Right cardiac atrium (tissue), 5 donors: ENCODE measurements at regions not wholly inside any gene's neighbourhood (a gene's known extent, or its start where the extent isn't known, plus 50 kb on each side); places are given as distances from the start of the nearest gene placed in this dataset.

Experiments
- ATAC-seq, 2 donors: fragments of 200-7000 bp; cut with Tn5 transposase; one replicate each; pipeline versions ENCODE4 v1.8.0 to v1.9.1; 2020; ENCODE audit warnings: moderate library complexity in 2 of 2, mild to moderate bottlenecking in 1 of 2
- DNase-seq, 3 donors: peaks; one replicate each; pipeline ENCODE4 v3.0.0-alpha.2; 2020
- H3K27ac ChIP-seq: one replicate; pipeline ENCODE4 v1.5.1; 2013; ENCODE audit warnings: mild to moderate bottlenecking, low read length, control low read depth, moderate library complexity
- H3K27me3 ChIP-seq: one replicate; pipeline ENCODE4 v1.6.1; 2013; ENCODE audit not compliant: control insufficient read depth, insufficient read depth
- H3K4me1 ChIP-seq: one replicate; pipeline ENCODE4 v1.6.1; 2013; ENCODE audit warnings: low read length; ENCODE audit not compliant: control insufficient read depth, insufficient read depth
- H3K4me3 ChIP-seq: one replicate; pipeline ENCODE4 v1.5.1; 2013; ENCODE audit warnings: low read length, control low read depth
- H3K9me3 ChIP-seq: one replicate; pipeline ENCODE4 v1.6.1; 2013; ENCODE audit warnings: low read length; ENCODE audit not compliant: control insufficient read depth
- WGBS: extraction: QIAGEN DNeasy Blood & Tissue Kit; methylation state at CpG from one replicate; pipeline ENCODE4 v1.1.7; 2013; 5-methylcytosine and 5-hydroxymethylcytosine counted together
- intact Hi-C, 4 donors: fragments of 100-400 bp; cut with DNase I; formaldehyde crosslinking; loops; one replicate each; pipeline versions ENCODE4 v1.11.0 to v1.14.0; 2022 to 2023
- donor health status: healthy with polysubstance abuse.
- donor health status: DM: no; HTN: yes; CAD: no.
- donor health status: DM: no; HTN: no; CAD: no.
- donor health status: DM: no; HTN: yes; CAD: no; lungs with severe emphysema.
- donor health status: DM: yes; HTN: yes; CAD: no.

- Histone ChIP-seq H3K9me3 (no peaks in the 10 kb centered on the region), H3K27me3 (no peaks in the 10 kb centered on the region), H3K4me3 (no peak overlapping the region), H3K27ac (no peak overlapping the region), H3K4me1 (no peaks in the 10 kb centered on the region)
- intact Hi-C loops: no loop called here
- DNase-seq (peak in 1 of 3 donors; percentile 41), ATAC-seq (peak in 1 of 2 donors; percentile 39)
- WGBS: 46% methylated on average over 7 of the region's 7 CpGs
These were observed 579.7 kb downstream of the SPRY1 start for GRCh38 chr4:123976285-123976684.

GRCh38 chr4:123976819-123977218 is 580.2 kb downstream of the SPRY1 start:
- no peaks in the 10 kb centered on the region for H3K9me3 ChIP-seq
- DNase-seq (no peak), ATAC-seq (peak in 1 of 2 donors; percentile 28)
- H3K4me1 ChIP-seq: no peaks in the 10 kb centered on the region
- H3K4me3 ChIP-seq: no peak overlapping the region
- intact Hi-C loops: no loop called here
- no peak overlapping the region for H3K27ac ChIP-seq
- 50% methylated on average over 2 of the region's 2 CpGs for WGBS
- H3K27me3 ChIP-seq: no peaks in the 10 kb centered on the region

GRCh38 chr4:123977641-123978081 is 581.1 kb downstream of the SPRY1 start:
- H3K4me1 ChIP-seq: no peaks in the 10 kb centered on the region
- ATAC-seq (peak in 1 of 2 donors; percentile 43), DNase-seq (no peak)
- no peak overlapping the region for H3K27ac ChIP-seq
- 71% methylated on average over 3 of the region's 3 CpGs for WGBS
- no peaks in the 10 kb centered on the region for H3K27me3 ChIP-seq
- H3K4me3 ChIP-seq: no peak overlapping the region
- peaks cover 2% of the 10 kb centered on the region for H3K9me3 ChIP-seq
- intact Hi-C loops: no loop called here

GRCh38 chr4:123978637-123979036 is 582.0 kb downstream of the SPRY1 start:
- 96% methylated on average over 1 of the region's 1 CpG for WGBS
- no peak for DNase-seq
- no peak overlapping the region for H3K4me3 ChIP-seq
- H3K27me3 ChIP-seq: no peaks in the 10 kb centered on the region
- intact Hi-C loops: no loop called here
- no peak for ATAC-seq
- H3K4me1 ChIP-seq: no peaks in the 10 kb centered on the region
- H3K9me3 ChIP-seq: peaks cover 4% of the 10 kb centered on the region
- no peak overlapping the region for H3K27ac ChIP-seq

GRCh38 chr4:123980736-123981300 is 584.2 kb downstream of the SPRY1 start:
- no peak overlapping the region for H3K27ac ChIP-seq
- ATAC-seq (no peak), DNase-seq (no peak)
- H3K4me3 ChIP-seq: no peak overlapping the region
- peaks cover 1% of the 10 kb centered on the region for H3K4me1 ChIP-seq
- peaks cover 4% of the 10 kb centered on the region for H3K9me3 ChIP-seq
- no peaks in the 10 kb centered on the region for H3K27me3 ChIP-seq
- 64% methylated on average over 2 of the region's 2 CpGs for WGBS
- intact Hi-C loops: no loop called here

GRCh38 chr4:123984886-123985285 is 588.3 kb downstream of the SPRY1 start:
- Histone ChIP-seq H3K9me3 (peaks cover 4% of the 10 kb centered on the region), H3K4me1 (peaks cover 1% of the 10 kb centered on the region), H3K4me3 (no peak overlapping the region), H3K27me3 (no peaks in the 10 kb centered on the region), H3K27ac (no peak overlapping the region)
- 46% methylated on average over 3 of the region's 3 CpGs for WGBS
- ATAC-seq (peak; percentile 63 to 91), DNase-seq (peak; percentile 40 to 84 (median 73))
- intact Hi-C loops: no loop called here

- WGBS: 32% methylated on average over 2 of the region's 2 CpGs
- no peaks in the 10 kb centered on the region for H3K27me3 ChIP-seq
- peaks cover 4% of the 10 kb centered on the region for H3K9me3 ChIP-seq
- DNase-seq (peak; percentile 65 to 82 (median 71)), ATAC-seq (peak; percentile 83 to 90)
- no peak overlapping the region for H3K4me3 ChIP-seq
- no peak overlapping the region for H3K27ac ChIP-seq
- intact Hi-C loops: no loop called here
- H3K4me1 ChIP-seq: peaks cover 1% of the 10 kb centered on the region
These were observed 589.7 kb downstream of the SPRY1 start for GRCh38 chr4:123986268-123986798.

- DNase-seq (no peak), ATAC-seq (no peak)
- H3K27ac ChIP-seq: peak overlapping the region; percentile 67
- H3K27me3 ChIP-seq: no peaks in the 10 kb centered on the region
- intact Hi-C loops: no loop called here
- H3K4me1 ChIP-seq: peaks cover 1% of the 10 kb centered on the region
- 65% methylated on average over 3 of the region's 3 CpGs for WGBS
- peaks cover 4% of the 10 kb centered on the region for H3K9me3 ChIP-seq
- H3K4me3 ChIP-seq: no peak overlapping the region
These were observed 590.8 kb downstream of the SPRY1 start for GRCh38 chr4:123987408-123987807.

- ATAC-seq: no peak
- 73% methylated on average over 2 of the region's 2 CpGs for WGBS
- intact Hi-C loops: no loop called here
These were observed 593.8 kb downstream of the SPRY1 start for GRCh38 chr4:123990310-123990870.

GRCh38 chr4:123994917-123995316 is 598.3 kb downstream of the SPRY1 start:
- 82% methylated on average over 2 of the region's 2 CpGs for WGBS
- Histone ChIP-seq H3K9me3 (no peaks in the 10 kb centered on the region), H3K4me1 (no peaks in the 10 kb centered on the region), H3K27me3 (no peaks in the 10 kb centered on the region), H3K4me3 (no peak overlapping the region), H3K27ac (no peak overlapping the region)
- DNase-seq (no peak), ATAC-seq (no peak)
- intact Hi-C loops: no loop called here

More at GRCh38 chr4:123990310-123990870, 593.8 kb downstream of the SPRY1 start:
- Histone ChIP-seq H3K4me1 (no peaks in the 10 kb centered on the region), H3K4me3 (no peak overlapping the region), H3K27me3 (no peaks in the 10 kb centered on the region), H3K27ac (no peak overlapping the region), H3K9me3 (no peaks in the 10 kb centered on the region)
- DNase-seq: no peak

GRCh38 chr4:123995936-123996335 is 599.3 kb downstream of the SPRY1 start:
- Histone ChIP-seq H3K27ac (no peak overlapping the region), H3K4me3 (no peak overlapping the region), H3K4me1 (no peaks in the 10 kb centered on the region), H3K9me3 (no peaks in the 10 kb centered on the region), H3K27me3 (no peaks in the 10 kb centered on the region)
- ATAC-seq (no peak), DNase-seq (no peak)
- WGBS: 76% methylated on average over 2 of the region's 2 CpGs
- intact Hi-C loops: no loop called here
